ENCODE measurements at regions not wholly inside any gene's neighbourhood (a gene's known extent, or its start where the extent isn't known, plus 50 kb on each side); places are given as distances from the start of the nearest gene placed in this dataset.

DNA sequence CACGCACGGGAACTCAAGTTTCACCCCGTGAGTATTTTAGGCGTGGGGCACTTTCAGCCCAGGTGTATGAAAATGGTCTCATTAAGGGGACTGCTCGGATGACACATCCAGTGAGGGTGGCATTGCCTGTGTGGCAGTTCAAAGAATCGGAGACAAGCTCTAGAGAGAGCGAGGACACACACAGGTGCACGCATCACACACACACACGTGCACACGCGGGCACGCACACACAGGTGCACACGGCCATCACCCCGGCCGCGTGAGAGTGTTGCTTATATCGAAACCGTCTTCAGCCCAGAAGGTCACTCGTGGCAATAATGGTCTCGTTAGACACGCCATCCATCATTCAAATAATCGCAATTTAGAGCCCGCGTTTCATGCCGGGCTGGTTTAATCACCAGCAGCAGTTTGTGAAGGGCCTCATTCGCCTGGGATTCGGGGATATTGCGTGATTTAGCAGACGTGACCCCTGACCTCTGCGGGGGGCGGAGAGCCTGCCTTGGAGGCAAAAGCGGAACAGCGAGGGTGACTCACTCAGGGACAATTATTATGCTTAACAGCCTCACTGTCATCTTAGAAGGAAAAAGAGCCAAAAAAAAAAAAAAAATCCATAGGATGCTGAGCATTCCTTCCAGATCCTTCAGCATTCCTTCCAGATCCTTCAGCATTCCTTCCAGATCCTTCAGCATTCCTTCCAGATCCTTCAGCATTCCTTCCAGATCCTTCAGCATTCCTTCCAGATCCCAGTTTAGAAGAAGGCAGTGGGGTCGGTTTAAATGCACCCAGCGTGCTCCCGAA lies 89.4 kb upstream of the PPP2R3B start:
- no peaks in the 10 kb centered on the region for H3K4me1 ChIP-seq
- intact Hi-C loops (cut with DNase I): no loop called here
- no peak overlapping the region for H3K27ac ChIP-seq
- H3K36me3 ChIP-seq: no peaks in the 10 kb centered on the region
- TF ChIP-seq, protein P1, sequence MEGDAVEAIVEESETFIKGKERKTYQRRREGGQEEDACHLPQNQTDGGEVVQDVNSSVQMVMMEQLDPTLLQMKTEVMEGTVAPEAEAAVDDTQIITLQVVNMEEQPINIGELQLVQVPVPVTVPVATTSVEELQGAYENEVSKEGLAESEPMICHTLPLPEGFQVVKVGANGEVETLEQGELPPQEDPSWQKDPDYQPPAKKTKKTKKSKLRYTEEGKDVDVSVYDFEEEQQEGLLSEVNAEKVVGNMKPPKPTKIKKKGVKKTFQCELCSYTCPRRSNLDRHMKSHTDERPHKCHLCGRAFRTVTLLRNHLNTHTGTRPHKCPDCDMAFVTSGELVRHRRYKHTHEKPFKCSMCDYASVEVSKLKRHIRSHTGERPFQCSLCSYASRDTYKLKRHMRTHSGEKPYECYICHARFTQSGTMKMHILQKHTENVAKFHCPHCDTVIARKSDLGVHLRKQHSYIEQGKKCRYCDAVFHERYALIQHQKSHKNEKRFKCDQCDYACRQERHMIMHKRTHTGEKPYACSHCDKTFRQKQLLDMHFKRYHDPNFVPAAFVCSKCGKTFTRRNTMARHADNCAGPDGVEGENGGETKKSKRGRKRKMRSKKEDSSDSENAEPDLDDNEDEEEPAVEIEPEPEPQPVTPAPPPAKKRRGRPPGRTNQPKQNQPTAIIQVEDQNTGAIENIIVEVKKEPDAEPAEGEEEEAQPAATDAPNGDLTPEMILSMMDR (IDR thresholded peaks at IDR 0.05): no peak
- no peaks in the 10 kb centered on the region for H3K27me3 ChIP-seq (ENCODE audit: low read depth)
- H3K9me3 ChIP-seq: peaks cover 6% of the 10 kb centered on the region
- DNase-seq (no peak), ATAC-seq (no peak)
- no peak overlapping the region for H3K4me3 ChIP-seq

DNA sequence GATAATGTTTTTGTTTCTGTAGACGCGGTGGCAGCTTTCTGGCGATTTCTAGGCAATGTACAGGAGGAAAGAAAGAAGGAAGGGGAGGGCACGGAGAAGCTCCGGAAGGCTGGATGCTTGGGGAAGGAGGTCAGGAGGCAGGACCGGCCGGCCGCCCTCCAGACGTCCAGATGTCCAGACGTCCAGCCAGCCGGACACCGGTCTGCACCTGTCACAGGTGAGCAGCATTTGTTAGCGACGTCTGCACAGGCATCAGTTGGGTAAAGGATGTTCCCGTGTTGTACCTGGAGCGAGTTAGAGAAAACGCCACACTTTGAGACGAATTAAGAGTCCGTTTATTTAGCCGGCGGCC lies 90.0 kb upstream of the PPP2R3B start:
- intact Hi-C loops (cut with DNase I): no loop called here
- Histone ChIP-seq H3K36me3 (no peaks in the 10 kb centered on the region), H3K9me3 (peaks cover 6% of the 10 kb centered on the region), H3K4me1 (no peaks in the 10 kb centered on the region), H3K27ac (no peak overlapping the region), H3K4me3 (no peak overlapping the region), H3K27me3 (ENCODE audit: low read depth) (no peaks in the 10 kb centered on the region)
- TF ChIP-seq, protein P1 (IDR thresholded peaks at IDR 0.05): no peak
- no peak for DNase-seq
- no peak for ATAC-seq

DNA sequence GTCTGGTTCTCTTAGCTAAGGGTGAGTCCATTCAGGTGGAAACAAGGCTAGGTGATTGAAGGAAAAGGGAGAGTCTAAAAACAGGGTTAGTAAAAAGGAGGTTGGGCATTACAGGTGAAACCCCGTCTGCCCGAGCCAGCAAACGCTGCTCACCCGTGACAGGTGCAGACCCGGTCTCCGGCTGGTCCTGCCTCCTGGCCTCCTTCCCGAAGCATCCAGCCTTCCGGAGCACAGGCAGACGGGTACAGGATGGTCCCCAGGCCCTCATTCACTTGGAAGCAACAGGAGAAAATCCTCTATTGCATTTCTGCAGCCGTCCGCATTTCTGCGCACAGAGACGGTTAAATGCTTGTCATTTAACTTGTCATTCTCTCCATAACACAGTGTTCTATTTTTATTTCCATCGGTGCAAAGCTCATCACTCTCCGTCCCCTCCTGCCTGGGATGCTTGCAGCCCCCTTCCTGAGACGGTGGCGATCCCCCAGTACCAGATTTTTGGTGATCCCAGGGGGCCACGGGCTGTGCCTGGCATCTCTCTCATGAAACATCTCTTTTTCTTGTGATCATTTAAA lies 90.8 kb upstream of the PPP2R3B start:
- Histone ChIP-seq H3K27me3 (ENCODE audit: low read depth) (no peaks in the 10 kb centered on the region), H3K4me1 (no peaks in the 10 kb centered on the region), H3K27ac (no peak overlapping the region), H3K36me3 (no peaks in the 10 kb centered on the region), H3K9me3 (no peaks in the 10 kb centered on the region), H3K4me3 (no peak overlapping the region)
- no peak for DNase-seq
- intact Hi-C loops (cut with DNase I): no loop called here
- TF ChIP-seq, protein P1 (IDR thresholded peaks at IDR 0.05): no peak
- no peak for ATAC-seq

DNA sequence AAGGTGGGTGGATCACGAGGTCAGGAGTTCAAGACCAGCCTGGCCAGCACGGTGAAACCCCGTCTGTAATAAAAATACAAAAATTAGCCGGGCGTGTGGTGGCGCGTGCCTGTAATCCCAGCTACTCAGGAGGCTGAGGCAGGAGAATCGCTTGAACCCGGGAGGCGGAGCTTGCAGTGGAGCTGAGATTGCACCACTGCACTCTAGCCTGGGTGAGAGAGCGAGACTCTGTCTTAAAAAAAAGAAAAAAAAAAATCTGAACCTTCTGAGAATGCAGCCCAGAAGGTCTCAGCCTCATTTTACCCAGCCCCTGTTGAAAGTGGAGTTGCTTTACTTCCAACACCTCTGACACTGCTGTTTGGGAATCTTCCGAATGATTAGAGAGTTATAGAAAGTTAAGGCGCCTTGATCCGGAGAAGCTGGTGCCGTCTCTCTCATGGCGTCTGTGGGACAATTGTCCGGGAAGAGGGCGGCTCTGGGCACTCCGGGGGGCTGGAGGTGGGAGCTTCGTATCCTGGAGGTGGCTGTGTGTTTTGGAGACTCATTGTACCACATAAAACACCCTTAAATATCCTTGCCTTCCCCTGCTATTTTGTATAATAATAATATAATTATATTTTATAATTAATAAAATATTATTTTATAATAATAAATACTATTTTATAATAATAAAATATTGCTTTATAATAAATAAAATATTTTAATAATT lies 92.7 kb upstream of the PPP2R3B start:
- Histone ChIP-seq H3K4me3 (no peak overlapping the region), H3K27me3 (ENCODE audit: low read depth) (no peaks in the 10 kb centered on the region), H3K9me3 (no peaks in the 10 kb centered on the region), H3K36me3 (no peaks in the 10 kb centered on the region), H3K4me1 (no peaks in the 10 kb centered on the region), H3K27ac (no peak overlapping the region)
- DNase-seq (no peak), ATAC-seq (no peak)
- intact Hi-C loops (cut with DNase I): no loop called here
- TF ChIP-seq, protein P1 (IDR thresholded peaks at IDR 0.05): no peak

DNA sequence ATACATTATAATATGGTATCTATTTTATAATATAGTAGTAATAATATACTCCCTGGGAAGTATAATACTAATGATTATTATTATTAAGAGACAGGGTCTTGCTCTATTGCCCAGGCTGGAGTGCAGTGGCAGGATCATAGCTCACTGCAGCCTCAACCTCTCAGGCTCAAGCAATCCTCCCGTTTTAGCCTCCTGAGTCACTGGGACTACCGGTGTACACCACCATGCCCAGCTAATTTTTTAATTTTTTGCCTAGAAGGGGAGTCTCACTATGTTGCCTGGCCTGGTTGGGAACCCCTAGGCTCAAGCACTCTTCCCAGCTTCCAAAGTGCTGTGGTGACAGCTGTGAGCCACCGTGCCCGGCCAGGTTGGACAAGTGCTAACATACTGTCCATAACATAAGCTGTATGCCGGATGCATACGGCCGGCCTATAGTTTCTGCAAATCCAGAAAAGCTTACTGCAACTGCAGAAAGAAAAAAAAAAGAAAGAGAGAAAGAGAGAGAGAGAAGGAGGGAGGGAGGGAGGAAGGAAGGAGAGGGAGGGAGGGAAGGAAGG lies 94.2 kb upstream of the PPP2R3B start:
- no peak for ATAC-seq
- intact Hi-C loops (cut with DNase I): no loop called here
- Histone ChIP-seq H3K4me1 (no peaks in the 10 kb centered on the region), H3K27ac (no peak overlapping the region), H3K9me3 (no peaks in the 10 kb centered on the region), H3K27me3 (ENCODE audit: low read depth) (no peaks in the 10 kb centered on the region), H3K4me3 (no peak overlapping the region), H3K36me3 (no peaks in the 10 kb centered on the region)
- TF ChIP-seq, protein P1 (IDR thresholded peaks at IDR 0.05): no peak
- DNase-seq: no peak
